ENCODE measurements at regions not wholly inside any gene's neighbourhood (a gene's known extent, or its start where the extent isn't known, plus 50 kb on each side); places are given as distances from the start of the nearest gene placed in this dataset.
"Not testable (repeated sequence)": the region's sequence is repeated elsewhere in the genome, so short reads cannot be mapped to it uniquely, and the experiment has no call there.

DNA sequence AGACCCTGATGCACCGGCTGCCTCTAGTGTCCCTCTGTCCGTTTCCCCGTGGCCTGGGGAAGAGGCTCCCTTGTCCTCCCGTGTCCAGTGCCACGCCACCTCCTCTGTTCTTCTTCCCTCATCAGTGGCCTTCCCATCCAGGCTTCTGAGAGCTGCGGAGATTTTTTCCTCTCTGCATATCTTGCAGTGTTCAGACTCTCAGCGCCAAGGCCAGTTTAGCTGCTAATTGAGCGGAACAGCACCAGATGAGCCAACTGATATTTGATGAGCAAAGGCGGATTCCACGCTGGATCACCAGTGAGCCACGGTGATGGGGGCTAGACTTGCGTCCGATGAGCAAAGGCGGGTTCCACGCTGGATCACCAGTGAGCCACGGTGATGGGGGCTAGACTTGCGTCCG is 257.6 kb downstream of the FOXL1 start:
- no peak for DNase-seq (ENCODE audit: low spot score)

DNA sequence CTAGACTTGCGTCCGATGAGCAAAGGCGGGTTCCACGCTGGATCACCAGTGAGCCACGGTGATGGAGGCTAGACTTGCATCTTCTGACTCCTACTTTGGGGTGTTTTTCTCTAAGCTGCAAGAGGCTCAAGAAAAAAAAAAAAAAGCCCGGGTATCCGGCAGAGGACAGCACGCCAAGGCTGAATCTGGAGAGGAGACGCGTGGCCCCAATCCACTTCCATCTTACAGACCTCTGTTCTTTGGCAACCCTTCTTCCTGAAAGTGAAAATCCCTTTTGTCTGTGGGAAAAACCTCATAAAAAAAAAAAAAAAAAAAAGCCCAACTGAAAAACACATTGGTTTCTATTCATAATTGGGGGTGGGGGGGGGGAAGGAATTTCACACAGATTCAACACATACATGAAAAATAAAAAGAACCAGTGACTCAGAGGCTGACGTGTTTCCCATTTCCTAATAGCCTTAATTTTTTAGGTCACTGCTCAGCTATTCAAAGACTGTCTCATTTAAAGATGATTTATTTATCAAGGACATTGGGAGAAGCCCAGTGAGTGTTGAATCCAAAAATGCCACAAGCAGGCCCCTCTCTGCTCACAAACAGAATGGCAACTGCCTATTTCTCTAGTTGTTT is 258.3 kb downstream of the FOXL1 start:
- no peak for DNase-seq (ENCODE audit: low spot score)

DNA sequence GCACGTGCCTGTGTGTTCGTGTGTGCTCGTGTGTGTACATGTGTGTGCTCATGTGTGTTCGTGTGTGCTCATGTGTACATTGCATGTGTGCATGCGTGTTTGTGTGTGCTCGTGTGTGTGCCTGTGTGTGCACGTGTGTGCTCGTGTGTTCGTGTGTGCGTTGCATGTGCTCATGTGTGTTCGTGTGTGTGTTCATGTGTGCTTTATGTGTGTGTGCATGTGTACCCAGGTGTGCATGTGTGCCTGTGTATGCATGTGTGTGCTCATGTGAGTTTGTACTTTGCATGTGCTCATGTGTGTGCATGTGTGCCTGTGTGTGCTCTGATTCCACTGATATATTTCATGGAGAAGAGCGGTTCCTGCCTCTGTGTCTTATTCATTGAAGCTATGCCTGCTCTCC is 265.5 kb downstream of the FOXL1 start:
- no peak for DNase-seq (ENCODE audit: low spot score)

DNA sequence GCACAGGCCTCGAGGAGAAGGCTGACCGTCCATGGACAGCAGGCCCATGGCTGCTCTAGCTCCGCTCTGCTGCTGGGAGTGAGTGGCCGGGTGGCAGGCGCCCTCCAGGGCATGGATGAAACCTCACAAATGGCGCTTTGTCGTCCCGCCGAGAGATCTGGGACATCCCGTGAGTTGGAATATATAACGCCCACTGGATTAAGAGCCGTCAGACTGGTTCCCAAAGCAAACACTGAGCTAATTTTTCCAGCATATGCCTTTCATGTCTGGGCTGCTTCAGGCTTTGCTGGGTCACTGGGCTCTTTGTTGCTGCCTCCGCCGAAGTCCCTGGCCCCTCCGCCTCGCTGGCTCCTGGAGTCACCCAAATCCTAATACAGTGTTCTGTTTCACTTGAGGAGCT is 266.3 kb downstream of the FOXL1 start:
- DNase-seq (ENCODE audit: low spot score): no peak

DNA sequence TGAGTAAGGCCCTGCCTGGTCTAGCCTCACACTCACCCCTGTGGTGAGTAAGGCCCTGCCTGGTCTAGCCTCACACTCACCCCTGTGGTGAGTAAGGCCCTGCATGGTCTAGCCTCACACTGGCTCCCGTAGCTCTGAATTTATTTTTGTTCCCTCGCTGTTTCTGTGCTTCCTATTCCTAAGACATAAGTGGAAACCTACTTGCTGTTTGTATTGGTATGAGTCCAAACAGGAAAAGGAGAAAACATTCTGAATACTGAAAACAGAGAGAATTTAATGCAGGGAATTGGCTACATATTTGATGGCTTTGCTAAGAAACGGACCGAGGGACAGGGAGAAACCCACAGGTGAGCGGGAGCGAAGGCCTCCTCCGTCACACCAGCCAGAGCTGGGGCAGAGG is 267.8 kb downstream of the FOXL1 start:
- DNase-seq (ENCODE audit: low spot score): no peak

DNA sequence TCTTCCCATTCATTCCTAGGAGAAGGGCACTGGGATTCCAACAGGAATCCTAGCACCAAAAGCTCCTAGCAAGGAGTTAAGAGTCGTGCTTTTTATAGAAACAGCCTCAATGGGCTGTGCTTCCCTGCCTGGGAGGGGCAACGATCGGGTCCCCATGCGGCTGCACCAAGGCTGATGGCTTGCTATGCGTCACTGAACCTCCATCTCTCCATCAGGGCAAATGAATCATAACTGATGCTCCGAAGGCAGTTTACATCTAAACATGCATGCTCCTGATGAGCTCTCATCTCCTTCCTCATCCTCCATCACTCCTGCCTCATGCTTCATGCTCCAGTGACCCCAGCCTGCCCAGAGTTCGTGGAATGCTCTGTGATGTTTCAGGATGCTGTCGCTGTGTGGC is 270.5 kb downstream of the FOXL1 start:
- DNase-seq (ENCODE audit: low spot score): no peak

DNA sequence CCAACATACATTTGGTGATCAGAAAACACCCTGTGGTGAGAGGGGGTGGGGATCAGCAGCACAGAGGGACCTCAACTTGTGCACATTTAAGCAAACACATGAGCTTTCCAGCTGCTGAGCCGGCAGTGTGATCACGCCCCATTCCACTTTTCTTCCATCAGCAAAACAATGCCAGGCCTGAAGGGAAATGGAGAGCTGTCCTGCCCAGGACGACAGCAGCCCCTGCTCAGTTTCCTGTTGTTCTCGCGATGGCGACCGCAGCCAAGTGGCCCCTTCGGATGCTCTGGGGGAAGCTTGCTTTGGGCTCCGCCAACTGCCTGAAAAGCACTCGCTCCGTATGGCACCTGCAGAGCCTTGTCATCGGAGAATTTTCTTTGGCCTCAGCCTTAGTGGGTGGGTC is 272.3 kb downstream of the FOXL1 start:
- no peak for DNase-seq (ENCODE audit: low spot score)

DNA sequence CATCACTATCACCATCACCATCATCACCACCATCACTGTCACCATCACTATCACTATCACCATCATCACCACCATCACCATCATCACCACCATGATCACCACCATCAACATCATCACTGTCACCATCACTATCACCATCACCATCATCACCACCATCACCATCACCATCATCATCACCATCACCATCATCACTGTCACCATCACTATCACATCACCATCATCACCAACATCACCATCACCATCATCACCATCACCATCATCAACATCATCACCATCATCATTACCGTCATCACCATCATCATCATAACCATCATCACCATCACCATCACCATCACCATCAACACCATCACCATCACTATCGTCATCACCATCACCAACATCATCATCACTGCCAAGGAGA is 273.8 kb downstream of the FOXL1 start:
- DNase-seq (ENCODE audit: low spot score): no peak

DNA sequence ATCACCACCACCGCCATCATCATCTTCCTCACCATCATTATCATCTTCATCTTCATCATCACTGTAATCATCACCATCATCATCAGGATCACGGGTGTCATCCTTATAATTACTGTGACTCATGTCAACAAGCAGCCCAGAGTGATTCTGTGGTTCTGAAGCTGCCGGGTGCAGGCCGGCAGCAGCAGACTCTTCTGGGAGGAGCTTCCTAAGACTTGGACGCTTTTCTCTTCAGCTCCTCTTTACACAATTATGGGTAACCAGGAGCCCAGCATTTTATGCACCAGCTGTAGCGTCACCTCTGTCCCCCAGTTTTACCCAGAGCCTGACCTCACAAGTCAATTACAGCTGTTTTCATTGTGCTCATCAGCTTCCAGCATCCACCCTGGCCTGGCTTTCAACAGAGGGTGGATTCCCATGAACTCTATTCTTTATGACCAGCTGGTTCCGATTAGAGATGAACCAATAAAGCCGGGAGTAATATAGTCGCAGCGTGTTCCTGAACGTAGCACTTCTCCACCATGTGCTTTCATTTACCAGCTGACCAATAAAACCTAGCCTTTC is 275.8 kb downstream of the FOXL1 start:
- DNase-seq (ENCODE audit: low spot score): no peak

DNA sequence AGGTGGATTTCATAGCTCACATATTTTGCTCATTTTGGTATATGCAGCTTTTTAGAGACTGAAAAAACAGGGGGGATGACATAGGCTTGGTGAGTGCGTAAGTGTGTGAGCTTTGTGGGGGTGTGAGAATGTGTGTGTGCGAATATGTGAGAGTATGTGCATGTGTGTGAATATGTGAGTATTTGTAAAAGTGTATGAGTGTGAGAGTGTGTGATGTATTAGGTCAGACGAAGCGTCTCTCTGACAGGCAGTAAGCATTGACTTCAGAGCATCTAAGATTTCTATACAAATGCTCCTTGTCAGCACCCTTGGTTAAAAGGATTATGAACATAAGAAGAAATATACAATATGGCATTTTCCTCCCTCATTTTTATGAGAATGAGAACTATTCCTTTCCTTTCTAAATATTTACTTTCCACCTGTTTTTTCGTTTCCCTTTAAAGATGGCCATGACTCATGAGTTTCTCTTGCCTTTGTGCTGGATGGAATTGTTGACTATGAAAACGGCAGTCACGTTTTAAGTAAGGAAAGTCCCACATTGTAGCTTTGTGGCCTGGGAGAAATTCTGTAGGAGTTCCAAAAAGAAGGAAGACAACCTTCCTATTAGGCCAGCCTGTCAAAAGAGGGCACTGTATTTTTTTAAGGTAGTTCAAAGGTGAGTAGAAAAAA is 276.4 kb downstream of the FOXL1 start:
- no peak for DNase-seq (ENCODE audit: low spot score)

DNA sequence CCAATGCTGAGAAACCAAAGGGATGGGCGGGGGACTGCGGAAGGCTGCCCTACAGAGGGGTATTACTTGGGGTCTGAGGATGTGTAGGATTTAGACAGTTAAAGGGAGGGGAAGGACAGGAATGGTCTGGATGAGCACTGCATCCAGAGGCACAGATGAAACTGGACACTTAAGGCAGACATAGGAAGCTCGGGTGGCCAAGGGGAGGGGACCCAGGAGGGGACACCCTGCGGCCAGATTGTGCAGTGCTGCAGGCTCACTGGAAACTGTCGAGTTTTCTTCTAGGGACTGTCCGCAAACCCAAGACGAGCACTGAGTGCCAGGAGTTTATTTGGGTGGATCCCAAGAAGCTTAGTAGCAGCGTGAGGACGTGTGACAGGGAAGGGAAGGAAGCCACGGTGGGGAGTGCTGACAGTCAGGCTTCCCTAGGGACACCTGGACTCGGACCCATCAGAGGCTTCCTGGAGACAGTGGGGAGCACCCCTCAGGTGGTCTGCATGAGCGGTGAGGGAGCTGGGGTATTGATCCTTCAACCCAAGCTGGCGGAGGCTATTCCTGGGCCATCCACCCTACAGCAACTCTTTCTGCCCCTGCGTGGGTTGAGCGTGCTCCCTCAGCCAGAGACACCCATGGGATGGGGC is 278.7 kb downstream of the FOXL1 start:
- no peak for DNase-seq (ENCODE audit: low spot score)

DNA sequence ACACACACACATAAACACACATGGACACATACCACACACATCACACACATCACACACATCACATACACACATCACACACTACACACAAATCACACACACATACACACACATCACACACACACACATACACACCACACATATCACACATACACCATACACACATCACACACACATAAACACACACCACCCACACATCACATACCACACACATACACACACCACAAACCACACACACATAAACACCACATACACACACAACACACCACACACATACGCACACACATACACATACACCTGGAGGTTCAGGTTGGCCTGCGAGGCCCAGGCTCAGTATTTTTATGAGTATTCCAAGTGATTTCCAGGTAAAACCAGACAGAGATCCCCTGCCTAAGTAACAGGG is 279.5 kb downstream of the FOXL1 start:
- DNase-seq (ENCODE audit: low spot score): no peak

DNA sequence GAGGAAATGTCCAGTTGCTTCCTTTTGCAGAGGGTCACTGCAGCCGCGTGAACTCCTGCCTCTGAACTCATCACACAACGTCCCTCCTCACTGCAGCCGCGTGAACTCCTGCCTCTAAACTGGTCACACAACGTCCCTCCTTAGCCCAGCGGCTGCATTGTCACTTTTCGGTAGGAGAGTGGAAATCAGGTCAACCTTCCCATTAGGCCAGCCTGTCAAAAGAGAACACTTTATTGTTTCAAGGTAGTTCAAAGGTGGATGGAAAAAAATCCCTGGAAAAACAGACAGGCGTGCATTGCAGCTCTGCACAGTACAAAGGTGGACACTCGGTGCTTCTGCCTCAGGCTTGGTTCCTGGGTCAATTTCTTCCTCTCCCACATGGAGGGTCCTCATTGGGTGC is 280.2 kb downstream of the FOXL1 start:
- no peak for DNase-seq (ENCODE audit: low spot score)

DNA sequence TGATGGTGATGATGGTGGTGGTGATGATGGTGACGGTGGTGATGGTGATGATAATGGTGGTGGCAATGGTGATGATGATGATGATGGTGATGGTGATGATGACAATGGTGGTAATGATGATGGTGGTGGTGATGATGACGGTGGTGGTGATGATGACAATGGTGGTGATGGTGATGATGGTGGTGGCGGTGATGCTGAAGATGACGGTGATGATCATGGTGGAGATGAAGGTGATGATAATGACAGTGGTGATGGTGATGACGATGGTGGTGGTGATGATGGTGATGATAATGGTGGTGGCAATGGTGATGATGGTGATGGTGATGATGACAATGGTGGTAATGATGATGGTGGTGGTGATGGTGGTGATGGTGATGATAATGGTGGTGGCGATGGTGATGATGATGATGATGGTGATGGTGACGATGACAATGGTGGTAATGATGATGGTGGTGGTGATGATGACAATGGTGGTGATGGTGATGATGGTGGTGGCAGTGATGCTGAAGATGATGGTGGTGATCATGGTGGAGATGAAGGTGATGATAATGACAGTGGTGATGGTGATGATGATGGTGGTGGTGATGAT is 283.0 kb downstream of the FOXL1 start:
- DNase-seq (ENCODE audit: low spot score): not testable (repeated sequence)

DNA sequence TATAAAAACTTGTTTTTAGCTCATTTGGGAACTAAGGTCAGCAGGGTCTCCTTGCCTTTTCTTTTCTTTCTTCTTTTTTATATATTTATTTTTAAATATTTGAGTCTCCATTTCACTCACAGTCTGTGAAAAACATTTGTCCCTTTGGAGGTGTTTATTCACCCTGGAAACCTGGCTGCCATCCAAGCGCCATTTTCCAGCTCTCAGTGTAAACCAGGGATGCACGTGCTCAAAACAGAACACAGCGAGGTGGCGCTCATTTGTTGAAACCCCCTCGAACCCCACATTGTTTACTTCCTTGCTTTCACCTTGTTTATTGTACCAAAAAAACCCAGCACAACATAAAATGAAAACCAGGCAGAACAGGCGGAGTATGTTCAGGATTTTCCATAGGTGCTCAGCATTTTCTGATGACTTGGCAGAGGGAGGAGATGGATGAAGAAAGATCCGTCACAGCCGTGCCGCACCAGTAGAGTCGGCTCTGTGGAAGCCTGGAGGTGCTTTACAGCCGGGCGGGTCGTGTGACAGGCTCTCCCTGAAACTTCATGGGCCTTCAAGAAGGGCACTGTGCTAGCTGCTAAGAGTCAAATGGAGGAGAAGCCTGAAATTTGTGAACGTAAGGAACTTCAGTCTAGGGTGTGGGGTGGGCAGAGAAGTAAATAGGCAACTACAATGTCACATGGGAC is 284.4 kb downstream of the FOXL1 start:
- no peak for DNase-seq (ENCODE audit: low spot score)

DNA sequence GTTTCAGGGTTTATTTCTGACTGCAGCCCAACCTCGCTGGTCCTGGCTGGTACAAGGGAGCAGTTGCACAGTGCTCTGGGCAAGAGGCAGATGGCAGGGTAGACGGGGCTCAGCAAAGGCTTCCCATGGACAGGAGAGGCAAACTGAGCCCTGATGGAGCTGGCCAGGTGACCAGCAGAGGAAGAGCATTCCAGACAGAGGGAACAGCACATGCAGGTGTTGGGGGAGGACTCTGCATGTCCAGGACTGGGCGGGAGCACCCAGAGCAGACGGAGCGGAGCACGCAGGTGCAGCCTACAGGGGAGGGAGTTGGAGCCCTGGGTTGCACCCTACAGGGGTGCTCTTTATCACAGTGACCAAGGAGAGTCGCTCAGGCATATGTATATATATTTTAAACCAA is 285.3 kb downstream of the FOXL1 start:
- DNase-seq (ENCODE audit: low spot score): no peak

DNA sequence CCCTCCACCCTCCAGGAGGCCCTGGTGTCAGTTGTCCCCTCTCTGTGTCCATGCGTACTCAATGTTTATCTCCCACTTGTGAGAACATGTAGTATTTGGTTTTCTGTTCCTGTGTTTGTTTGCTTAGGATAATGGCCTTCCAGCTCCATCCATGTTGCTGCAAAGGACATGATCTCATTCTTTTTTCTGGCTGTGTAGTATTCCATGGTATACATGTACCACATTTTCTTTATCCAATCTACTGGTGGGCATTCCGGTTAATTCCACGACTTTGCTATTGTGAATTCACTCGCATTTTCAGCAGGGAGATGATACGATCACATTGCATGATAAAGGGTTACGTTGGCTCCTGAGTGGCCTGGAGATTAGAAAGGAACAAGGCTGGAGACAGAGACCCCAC is 286.2 kb downstream of the FOXL1 start:
- no peak for DNase-seq (ENCODE audit: low spot score)

DNA sequence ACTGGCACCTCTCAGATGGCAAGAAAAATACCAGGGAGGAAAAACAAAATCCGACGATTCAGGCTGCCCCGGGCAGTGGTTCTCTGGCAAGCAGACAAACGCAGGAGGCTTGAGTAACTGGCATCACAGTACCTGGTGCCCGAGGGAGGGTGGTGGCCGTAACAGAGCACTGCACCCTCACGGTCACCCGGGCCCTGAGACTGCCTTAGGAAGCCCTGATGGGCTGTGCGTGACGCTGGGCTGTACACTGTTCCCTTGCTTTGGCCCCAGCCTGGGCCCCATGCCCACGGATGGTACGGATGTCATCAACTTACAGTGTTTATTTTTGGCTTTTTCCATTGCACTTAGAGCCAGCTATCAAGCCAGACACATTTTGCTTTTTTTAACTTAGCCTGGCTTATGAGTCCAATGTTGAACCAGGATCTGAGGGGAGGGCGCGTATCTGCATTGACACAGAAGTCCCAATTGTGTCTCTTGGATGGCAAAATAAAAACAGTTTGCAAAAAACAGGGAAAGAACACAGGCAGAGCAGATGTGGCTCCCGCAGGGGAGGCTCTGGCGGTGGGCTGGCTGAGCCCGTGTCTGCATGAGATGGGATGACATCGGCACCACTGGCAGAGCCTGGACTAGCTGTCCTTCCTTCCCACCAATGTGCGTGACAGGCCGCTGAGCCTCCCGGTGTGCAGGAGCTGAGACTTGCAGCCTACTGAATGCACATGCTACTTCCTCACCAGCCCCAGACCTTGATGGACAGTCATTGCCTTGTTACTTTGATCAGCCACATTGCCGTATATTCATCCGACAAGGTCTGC is 287.7 kb downstream of the FOXL1 start:
- no peak for DNase-seq (ENCODE audit: low spot score)

DNA sequence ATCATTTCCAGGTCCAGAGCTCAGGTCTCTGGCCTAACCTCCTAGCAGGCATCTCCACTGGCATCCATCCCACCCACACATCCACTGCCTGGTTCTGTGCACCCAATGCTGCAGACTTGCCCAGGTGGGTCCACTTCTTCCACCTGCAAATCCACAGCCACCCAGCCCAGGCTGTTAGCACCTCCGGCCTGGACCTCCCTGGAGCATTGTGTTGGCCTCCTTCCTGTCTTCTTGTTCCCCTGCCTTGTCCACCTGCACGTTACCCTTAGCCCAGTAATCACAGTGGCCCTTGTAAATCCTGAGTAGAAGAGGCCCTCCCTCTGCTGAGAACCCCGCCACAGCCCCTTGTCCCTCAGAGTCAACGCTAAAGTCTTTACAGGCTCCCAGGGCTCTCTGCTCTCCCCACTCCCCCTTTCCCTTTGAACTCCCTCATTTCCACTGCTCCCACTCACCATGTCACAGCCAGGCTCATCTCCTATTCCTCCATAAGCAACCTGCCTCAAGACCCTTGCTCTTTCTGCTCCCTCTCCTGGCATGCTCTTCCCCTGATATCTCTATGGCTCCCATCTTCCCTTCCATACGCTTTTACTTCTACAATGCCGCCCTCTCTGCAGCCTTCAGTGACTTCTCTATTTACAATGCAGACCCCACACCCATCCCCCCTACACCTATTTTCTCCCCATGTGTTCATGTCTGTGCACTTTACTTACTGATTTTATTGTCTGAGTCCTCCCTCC is 288.8 kb downstream of the FOXL1 start:
- DNase-seq (ENCODE audit: low spot score): no peak

DNA sequence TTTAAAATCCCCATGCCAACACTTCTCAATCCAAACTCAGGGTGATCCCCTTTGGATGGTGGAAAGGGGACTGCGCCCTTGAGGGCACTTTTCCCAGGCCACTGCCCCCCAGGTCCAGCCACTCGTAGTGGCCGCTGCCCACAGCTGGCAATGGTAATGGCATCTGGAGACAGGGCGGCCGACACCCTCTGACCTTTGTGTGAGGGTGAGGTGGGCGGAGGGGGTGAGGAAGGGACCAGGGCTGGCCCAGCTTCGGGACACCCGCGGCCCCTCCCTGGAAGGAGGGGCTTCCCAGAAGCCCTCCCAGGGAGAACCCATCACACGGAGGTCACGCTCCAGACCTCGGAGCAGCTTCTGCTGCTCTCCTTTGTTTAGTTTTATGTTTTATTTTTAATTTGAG is 289.7 kb downstream of the FOXL1 start:
- DNase-seq (ENCODE audit: low spot score): no peak

DNA sequence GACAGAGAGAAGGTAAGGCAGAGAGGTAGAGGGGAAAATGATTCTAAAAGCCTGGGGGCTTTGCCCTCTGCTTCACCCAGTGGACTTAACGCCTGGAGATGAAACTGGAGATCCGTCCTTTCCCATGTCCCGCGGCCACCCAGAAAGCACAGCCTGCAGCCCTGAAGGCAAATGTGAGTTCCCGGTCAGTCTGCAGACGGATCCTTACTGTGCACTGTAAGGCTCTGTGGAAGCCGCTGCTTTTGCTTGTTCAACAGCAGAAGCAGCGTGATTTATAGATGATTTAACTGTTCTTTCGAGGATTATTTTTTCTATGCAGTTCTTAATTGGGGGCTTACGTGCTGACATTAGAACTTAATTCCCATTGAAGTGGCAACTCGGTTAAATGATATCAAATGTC is 290.4 kb downstream of the FOXL1 start:
- no peak for DNase-seq (ENCODE audit: low spot score)
